PFSK-1 (cell line): ENCODE measurements at regions not wholly inside any gene's neighbourhood (a gene's known extent, or its start where the extent isn't known, plus 50 kb on each side); places are given as distances from the start of the nearest gene placed in this dataset.

ENCODE experiments used
- POLR2AphosphoS5 ChIP-seq: IDR thresholded peaks from 2 replicates; pipeline ENCODE4 v1.6.1; 2012; ENCODE audit warnings: low read depth, mild to moderate bottlenecking, control low read depth, low read length, moderate library complexity
- SIN3A ChIP-seq: IDR thresholded peaks from 2 replicates; pipeline ENCODE4 v1.6.1; 2012; ENCODE audit warnings: mild to moderate bottlenecking, low read length, moderate library complexity, borderline replicate concordance; ENCODE audit not compliant: insufficient read depth
- TAF1 ChIP-seq: IDR thresholded peaks from 2 replicates; pipeline ENCODE4 v1.6.1; 2012; ENCODE audit warnings: low read length, control low read depth, borderline replicate concordance; ENCODE audit not compliant: insufficient read depth
- TF ChIP-seq, protein P1 (sequence below), 2 experiments: IDR thresholded peaks; 2 replicates each; pipeline versions ENCODE4 v1.6.1 to v1.8.0; 2011 to 2012; ENCODE audit warnings: low read depth in 2 of 2, low read length in 2 of 2, control low read depth in 1 of 2, inconsistent platforms in 1 of 2, mild to moderate bottlenecking in 1 of 2, moderate library complexity in 1 of 2; ENCODE audit not compliant: insufficient read depth in 1 of 2

DNA sequence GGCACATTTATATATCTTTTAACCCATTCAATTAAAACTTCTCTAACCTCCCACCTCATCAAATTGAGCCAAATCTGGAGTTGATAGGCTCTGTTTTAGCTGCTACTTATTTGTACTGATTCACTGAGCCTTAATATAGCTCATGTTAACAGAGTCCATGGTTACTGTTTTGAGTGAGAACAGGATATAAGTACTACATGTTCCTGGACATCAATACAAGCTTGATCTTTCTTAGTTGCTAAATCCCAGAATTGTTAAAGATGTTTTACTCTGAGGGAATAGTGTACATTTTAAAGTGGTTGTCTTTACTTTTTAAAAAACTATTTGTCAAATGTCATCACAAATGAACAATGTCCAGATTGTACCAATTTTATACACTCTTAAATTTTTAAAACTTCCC is 157.7 kb downstream of the RPRM start:
- no peak for TF ChIP-seq POLR2AphosphoS5
- TF ChIP-seq SIN3A, result no peak
- no peak for TF ChIP-seq TAF1
- TF ChIP-seq, protein P1, sequence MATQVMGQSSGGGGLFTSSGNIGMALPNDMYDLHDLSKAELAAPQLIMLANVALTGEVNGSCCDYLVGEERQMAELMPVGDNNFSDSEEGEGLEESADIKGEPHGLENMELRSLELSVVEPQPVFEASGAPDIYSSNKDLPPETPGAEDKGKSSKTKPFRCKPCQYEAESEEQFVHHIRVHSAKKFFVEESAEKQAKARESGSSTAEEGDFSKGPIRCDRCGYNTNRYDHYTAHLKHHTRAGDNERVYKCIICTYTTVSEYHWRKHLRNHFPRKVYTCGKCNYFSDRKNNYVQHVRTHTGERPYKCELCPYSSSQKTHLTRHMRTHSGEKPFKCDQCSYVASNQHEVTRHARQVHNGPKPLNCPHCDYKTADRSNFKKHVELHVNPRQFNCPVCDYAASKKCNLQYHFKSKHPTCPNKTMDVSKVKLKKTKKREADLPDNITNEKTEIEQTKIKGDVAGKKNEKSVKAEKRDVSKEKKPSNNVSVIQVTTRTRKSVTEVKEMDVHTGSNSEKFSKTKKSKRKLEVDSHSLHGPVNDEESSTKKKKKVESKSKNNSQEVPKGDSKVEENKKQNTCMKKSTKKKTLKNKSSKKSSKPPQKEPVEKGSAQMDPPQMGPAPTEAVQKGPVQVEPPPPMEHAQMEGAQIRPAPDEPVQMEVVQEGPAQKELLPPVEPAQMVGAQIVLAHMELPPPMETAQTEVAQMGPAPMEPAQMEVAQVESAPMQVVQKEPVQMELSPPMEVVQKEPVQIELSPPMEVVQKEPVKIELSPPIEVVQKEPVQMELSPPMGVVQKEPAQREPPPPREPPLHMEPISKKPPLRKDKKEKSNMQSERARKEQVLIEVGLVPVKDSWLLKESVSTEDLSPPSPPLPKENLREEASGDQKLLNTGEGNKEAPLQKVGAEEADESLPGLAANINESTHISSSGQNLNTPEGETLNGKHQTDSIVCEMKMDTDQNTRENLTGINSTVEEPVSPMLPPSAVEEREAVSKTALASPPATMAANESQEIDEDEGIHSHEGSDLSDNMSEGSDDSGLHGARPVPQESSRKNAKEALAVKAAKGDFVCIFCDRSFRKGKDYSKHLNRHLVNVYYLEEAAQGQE (IDR thresholded peaks at IDR 0.05; ENCODE audit: insufficient read depth in 1 of 2, low read depth in 2 of 2, low read length in 2 of 2), result no peak
